Activated naive CD8-positive, alpha-beta T cell treated with anti-CD3 and anti-CD28 coated beads for 36 hours (primary cell): ENCODE measurements at regions not wholly inside any gene's neighbourhood (a gene's known extent, or its start where the extent isn't known, plus 50 kb on each side); places are given as distances from the start of the nearest gene placed in this dataset.

Experiments used
- DNase-seq: peaks from one replicate; pipeline ENCODE4 v3.0.0; 2021
- H3K27ac Mint-ChIP-seq: one replicate; pipeline ENCODE4 v1.8.0; 2022; ENCODE audit warnings: mild to moderate bottlenecking, moderate library complexity, mixed read lengths
- H3K27me3 Mint-ChIP-seq: one replicate; pipeline ENCODE4 v1.8.0; 2022; ENCODE audit warnings: mild to moderate bottlenecking, mixed read lengths
- H3K36me3 Mint-ChIP-seq: one replicate; pipeline ENCODE4 v1.8.0; 2021; ENCODE audit warnings: mild to moderate bottlenecking, mixed read lengths
- H3K4me1 Mint-ChIP-seq: one replicate; pipeline ENCODE4 v1.8.0; 2021; ENCODE audit warnings: mixed read lengths
- H3K4me3 Mint-ChIP-seq: one replicate; pipeline ENCODE4 v1.8.0; 2022; ENCODE audit warnings: mild to moderate bottlenecking, moderate library complexity, mixed read lengths
- H3K9me3 Mint-ChIP-seq: one replicate; pipeline ENCODE4 v1.8.0; 2022; ENCODE audit warnings: mixed read lengths

GRCh38 chr4:176981074-176981473, 188.4 kb upstream of the VEGFC start:
- Mint-ChIP-seq H3K27ac (no peak overlapping the region), H3K9me3 (peaks cover 2% of the 10 kb centered on the region), H3K27me3 (peaks cover 3% of the 10 kb centered on the region), H3K36me3 (no peaks in the 10 kb centered on the region), H3K4me3 (no peak overlapping the region), H3K4me1 (no peaks in the 10 kb centered on the region)
- no peak for DNase-seq

GRCh38 chr4:176981551-176981950, 188.8 kb upstream of the VEGFC start:
- H3K9me3 Mint-ChIP-seq: peaks cover 2% of the 10 kb centered on the region
- no peaks in the 10 kb centered on the region for H3K36me3 Mint-ChIP-seq
- DNase-seq: no peak
- peaks cover 3% of the 10 kb centered on the region for H3K27me3 Mint-ChIP-seq
- H3K4me1 Mint-ChIP-seq: no peaks in the 10 kb centered on the region
- H3K4me3 Mint-ChIP-seq: no peak overlapping the region
- H3K27ac Mint-ChIP-seq: no peak overlapping the region

- no peak for DNase-seq
- Mint-ChIP-seq H3K9me3 (peaks cover 2% of the 10 kb centered on the region), H3K4me1 (no peaks in the 10 kb centered on the region), H3K36me3 (no peaks in the 10 kb centered on the region), H3K4me3 (no peak overlapping the region), H3K27ac (no peak overlapping the region), H3K27me3 (peaks cover 3% of the 10 kb centered on the region)
These were observed 195.5 kb upstream of the VEGFC start for GRCh38 chr4:176988226-176988625.

- peaks cover 2% of the 10 kb centered on the region for H3K9me3 Mint-ChIP-seq
- H3K36me3 Mint-ChIP-seq: no peaks in the 10 kb centered on the region
- no peak for DNase-seq
- peaks cover 3% of the 10 kb centered on the region for H3K27me3 Mint-ChIP-seq
- H3K4me1 Mint-ChIP-seq: no peaks in the 10 kb centered on the region
- H3K27ac Mint-ChIP-seq: no peak overlapping the region
- no peak overlapping the region for H3K4me3 Mint-ChIP-seq
These were observed 196.5 kb upstream of the VEGFC start for GRCh38 chr4:176989186-176989585.

GRCh38 chr4:176999935-177000543, 207.3 kb upstream of the VEGFC start:
- Mint-ChIP-seq H3K27me3 (peaks cover 5% of the 10 kb centered on the region), H3K4me1 (no peaks in the 10 kb centered on the region), H3K9me3 (no peaks in the 10 kb centered on the region), H3K27ac (no peak overlapping the region), H3K4me3 (no peak overlapping the region), H3K36me3 (no peaks in the 10 kb centered on the region)
- DNase-seq: no peak

GRCh38 chr4:177001271-177002175, 208.8 kb upstream of the VEGFC start:
- DNase-seq: no peak
- H3K4me3 Mint-ChIP-seq: no peak overlapping the region
- H3K27me3 Mint-ChIP-seq: peaks cover 5% of the 10 kb centered on the region
- H3K27ac Mint-ChIP-seq: no peak overlapping the region
- no peaks in the 10 kb centered on the region for H3K4me1 Mint-ChIP-seq
- H3K36me3 Mint-ChIP-seq: no peaks in the 10 kb centered on the region
- H3K9me3 Mint-ChIP-seq: no peaks in the 10 kb centered on the region

- Mint-ChIP-seq H3K36me3 (no peaks in the 10 kb centered on the region), H3K4me1 (no peaks in the 10 kb centered on the region), H3K27me3 (no peaks in the 10 kb centered on the region), H3K9me3 (no peaks in the 10 kb centered on the region), H3K27ac (no peak overlapping the region), H3K4me3 (no peak overlapping the region)
- no peak for DNase-seq
These were observed 213.0 kb upstream of the VEGFC start for GRCh38 chr4:177005674-177006230.

- no peaks in the 10 kb centered on the region for H3K4me1 Mint-ChIP-seq
- no peaks in the 10 kb centered on the region for H3K27me3 Mint-ChIP-seq
- no peak overlapping the region for H3K27ac Mint-ChIP-seq
- H3K36me3 Mint-ChIP-seq: no peaks in the 10 kb centered on the region
- no peak overlapping the region for H3K4me3 Mint-ChIP-seq
- no peak for DNase-seq
- H3K9me3 Mint-ChIP-seq: no peaks in the 10 kb centered on the region
These were observed 213.6 kb upstream of the VEGFC start for GRCh38 chr4:177006331-177006730.

- no peak for DNase-seq
- no peak overlapping the region for H3K4me3 Mint-ChIP-seq
- H3K36me3 Mint-ChIP-seq: no peaks in the 10 kb centered on the region
- H3K27me3 Mint-ChIP-seq: no peaks in the 10 kb centered on the region
- H3K4me1 Mint-ChIP-seq: no peaks in the 10 kb centered on the region
- no peak overlapping the region for H3K27ac Mint-ChIP-seq
- peaks cover 2% of the 10 kb centered on the region for H3K9me3 Mint-ChIP-seq
These were observed 215.5 kb upstream of the VEGFC start for GRCh38 chr4:177008071-177008835.

- Mint-ChIP-seq H3K27me3 (no peaks in the 10 kb centered on the region), H3K27ac (no peak overlapping the region), H3K4me3 (no peak overlapping the region), H3K36me3 (peaks cover 2% of the 10 kb centered on the region), H3K9me3 (peaks cover 2% of the 10 kb centered on the region), H3K4me1 (no peaks in the 10 kb centered on the region)
- DNase-seq: no peak
These were observed 216.2 kb upstream of the VEGFC start for GRCh38 chr4:177008836-177009501.

- peaks cover 2% of the 10 kb centered on the region for H3K36me3 Mint-ChIP-seq
These were observed 217.7 kb upstream of the VEGFC start for GRCh38 chr4:177010418-177010817.

GRCh38 chr4:177012918-177013545, 220.3 kb upstream of the VEGFC start:
- no peak for DNase-seq
- Mint-ChIP-seq H3K27ac (no peak overlapping the region), H3K9me3 (peaks cover 3% of the 10 kb centered on the region), H3K4me3 (no peak overlapping the region), H3K36me3 (peaks cover 2% of the 10 kb centered on the region), H3K27me3 (no peaks in the 10 kb centered on the region), H3K4me1 (no peaks in the 10 kb centered on the region)

More at GRCh38 chr4:177010418-177010817, 217.7 kb upstream of the VEGFC start:
- H3K4me3 Mint-ChIP-seq: no peak overlapping the region
- no peaks in the 10 kb centered on the region for H3K27me3 Mint-ChIP-seq
- H3K4me1 Mint-ChIP-seq: no peaks in the 10 kb centered on the region
- DNase-seq: no peak
- peaks cover 2% of the 10 kb centered on the region for H3K9me3 Mint-ChIP-seq
- no peak overlapping the region for H3K27ac Mint-ChIP-seq

- peaks cover 2% of the 10 kb centered on the region for H3K36me3 Mint-ChIP-seq
- no peaks in the 10 kb centered on the region for H3K4me1 Mint-ChIP-seq
- peaks cover 23% of the 10 kb centered on the region for H3K9me3 Mint-ChIP-seq
- H3K4me3 Mint-ChIP-seq: no peak overlapping the region
- H3K27ac Mint-ChIP-seq: no peak overlapping the region
- no peak for DNase-seq
- H3K27me3 Mint-ChIP-seq: no peaks in the 10 kb centered on the region
These were observed 223.9 kb upstream of the VEGFC start for GRCh38 chr4:177016541-177017141.

- H3K36me3 Mint-ChIP-seq: no peaks in the 10 kb centered on the region
- no peak overlapping the region for H3K4me3 Mint-ChIP-seq
- H3K9me3 Mint-ChIP-seq: peaks cover 28% of the 10 kb centered on the region
- no peaks in the 10 kb centered on the region for H3K4me1 Mint-ChIP-seq
- no peak for DNase-seq
- H3K27me3 Mint-ChIP-seq: no peaks in the 10 kb centered on the region
- no peak overlapping the region for H3K27ac Mint-ChIP-seq
These were observed 231.2 kb upstream of the VEGFC start for GRCh38 chr4:177023951-177024350.
